Colonic mucosa (tissue), 4 donors: ENCODE measurements at regions not wholly inside any gene's neighbourhood (a gene's known extent, or its start where the extent isn't known, plus 50 kb on each side); places are given as distances from the start of the nearest gene placed in this dataset.

ENCODE experiments used
- DNase-seq: peaks from one replicate; pipeline ENCODE4 v3.0.0-alpha.2; 2020
- H3K27ac ChIP-seq: fragments of 200-600 bp; one replicate; pipeline ENCODE4 v1.8.0; 2021
- H3K27me3 ChIP-seq: fragments of 200-600 bp; one replicate; pipeline ENCODE4 v1.8.0; 2021
- H3K36me3 ChIP-seq: fragments of 200-600 bp; one replicate; pipeline ENCODE4 v1.8.0; 2021
- H3K4me1 ChIP-seq: fragments of 200-600 bp; one replicate; pipeline ENCODE4 v1.8.0; 2021; ENCODE audit warnings: mild to moderate bottlenecking
- H3K4me3 ChIP-seq: fragments of 200-600 bp; one replicate; pipeline ENCODE4 v1.8.0; 2021
- H3K9ac ChIP-seq, 2 donors: one replicate each; pipeline ENCODE4 v1.7.0; 2013; ENCODE audit warnings: control low read depth in 2 of 2, low read depth in 2 of 2, low read length in 2 of 2
- H3K9me3 ChIP-seq: fragments of 200-600 bp; one replicate; pipeline ENCODE4 v1.8.0; 2021
- intact Hi-C: fragments of 100-400 bp; cut with DNase I; formaldehyde crosslinking; loops from one replicate; pipeline ENCODE4 v1.14.1; 2022
- TF ChIP-seq, protein P1 (sequence below): fragments of 200-600 bp; IDR thresholded peaks from one replicate; pipeline ENCODE4 v1.8.0; 2022; ENCODE audit warnings: antibody characterized with exemption, mild to moderate bottlenecking
- donor health status: healthy.
- donor health status: DM: no; HTN: no; CAD: no.
- donor health status: DM: no; HTN: no; CAD: no.

DNA sequence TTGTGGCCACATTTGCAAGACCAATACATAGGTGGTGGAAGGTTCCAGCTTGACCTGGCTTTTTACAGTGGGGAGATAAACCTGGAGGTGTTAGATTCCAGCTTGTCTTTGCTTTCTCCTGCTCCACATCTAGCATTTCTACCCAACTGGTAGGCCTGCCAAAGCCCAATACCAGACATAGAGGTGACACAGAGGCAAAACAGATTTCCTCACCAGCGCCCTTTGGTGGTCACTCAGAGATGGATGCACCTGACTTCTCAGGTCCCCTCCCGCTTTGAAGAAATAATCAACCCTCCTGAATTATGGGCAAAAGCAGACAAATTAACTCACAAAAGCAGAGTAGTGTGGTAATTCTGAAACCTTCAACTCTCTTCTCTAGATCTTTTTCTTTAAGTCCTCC lies 1356.2 kb downstream of the FAM181B start:
- DNase-seq, result no peak
- H3K36me3 ChIP-seq, result no peaks in the 10 kb centered on the region
- TF ChIP-seq, protein P1, sequence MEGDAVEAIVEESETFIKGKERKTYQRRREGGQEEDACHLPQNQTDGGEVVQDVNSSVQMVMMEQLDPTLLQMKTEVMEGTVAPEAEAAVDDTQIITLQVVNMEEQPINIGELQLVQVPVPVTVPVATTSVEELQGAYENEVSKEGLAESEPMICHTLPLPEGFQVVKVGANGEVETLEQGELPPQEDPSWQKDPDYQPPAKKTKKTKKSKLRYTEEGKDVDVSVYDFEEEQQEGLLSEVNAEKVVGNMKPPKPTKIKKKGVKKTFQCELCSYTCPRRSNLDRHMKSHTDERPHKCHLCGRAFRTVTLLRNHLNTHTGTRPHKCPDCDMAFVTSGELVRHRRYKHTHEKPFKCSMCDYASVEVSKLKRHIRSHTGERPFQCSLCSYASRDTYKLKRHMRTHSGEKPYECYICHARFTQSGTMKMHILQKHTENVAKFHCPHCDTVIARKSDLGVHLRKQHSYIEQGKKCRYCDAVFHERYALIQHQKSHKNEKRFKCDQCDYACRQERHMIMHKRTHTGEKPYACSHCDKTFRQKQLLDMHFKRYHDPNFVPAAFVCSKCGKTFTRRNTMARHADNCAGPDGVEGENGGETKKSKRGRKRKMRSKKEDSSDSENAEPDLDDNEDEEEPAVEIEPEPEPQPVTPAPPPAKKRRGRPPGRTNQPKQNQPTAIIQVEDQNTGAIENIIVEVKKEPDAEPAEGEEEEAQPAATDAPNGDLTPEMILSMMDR, result no peak
- no peaks in the 10 kb centered on the region for H3K4me1 ChIP-seq
- H3K9ac ChIP-seq, result no peak overlapping the region
- H3K27ac ChIP-seq, result no peak overlapping the region
- intact Hi-C loops, result no loop called here
- H3K27me3 ChIP-seq, result no peaks in the 10 kb centered on the region
- no peak overlapping the region for H3K4me3 ChIP-seq
- no peaks in the 10 kb centered on the region for H3K9me3 ChIP-seq

DNA sequence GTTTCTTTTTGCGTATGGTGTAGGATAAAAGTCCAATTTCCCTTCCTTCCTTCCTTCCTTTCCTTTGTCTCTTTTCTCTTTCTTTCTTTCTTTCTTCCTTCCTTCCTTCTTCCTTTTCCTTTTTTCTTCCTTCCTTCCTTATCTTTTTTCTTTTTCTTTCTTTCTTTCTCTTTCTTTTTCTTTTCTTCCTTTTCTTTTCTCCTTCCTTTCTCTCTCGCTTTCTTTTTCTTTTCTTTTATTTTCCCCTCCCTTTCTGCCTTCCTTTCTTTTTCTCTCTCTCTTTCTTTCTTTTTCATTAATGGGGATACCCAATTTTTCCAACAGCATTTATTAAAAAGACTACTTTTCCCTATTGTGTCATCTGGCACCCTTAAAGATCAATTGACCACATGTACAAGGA lies 1359.7 kb downstream of the FAM181B start:
- no peaks in the 10 kb centered on the region for H3K27me3 ChIP-seq
- TF ChIP-seq, protein P1, result no peak

DNA sequence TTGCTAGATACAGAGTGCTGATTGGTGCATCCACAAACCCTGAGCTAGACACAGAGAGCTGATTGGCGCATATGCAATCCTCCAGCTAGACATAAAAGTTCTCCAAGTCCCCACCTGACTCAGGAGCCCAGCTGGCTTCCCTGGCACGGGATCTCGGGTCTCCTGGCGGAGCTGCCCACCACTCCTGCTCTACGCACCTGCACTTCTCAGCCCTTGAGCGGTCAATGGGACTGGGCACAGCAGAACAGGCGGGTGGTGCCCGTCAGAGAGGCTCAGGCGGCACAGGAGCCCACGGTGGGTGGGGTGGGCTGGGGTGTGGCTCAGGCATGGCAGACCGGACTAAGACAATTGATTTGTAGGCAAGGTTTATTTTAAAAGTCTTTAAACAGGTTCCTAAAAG lies 1365.5 kb downstream of the FAM181B start:
- H3K9ac ChIP-seq, result no peak overlapping the region
- TF ChIP-seq, protein P1, result no peak
- H3K4me3 ChIP-seq, result no peak overlapping the region
- no peaks in the 10 kb centered on the region for H3K4me1 ChIP-seq
- H3K9me3 ChIP-seq, result no peaks in the 10 kb centered on the region
- intact Hi-C loops, result no loop called here
- no peak for DNase-seq
- no peak overlapping the region for H3K27ac ChIP-seq
- no peaks in the 10 kb centered on the region for H3K36me3 ChIP-seq
- no peaks in the 10 kb centered on the region for H3K27me3 ChIP-seq

More for the DNA sequence above, 1359.7 kb downstream of the FAM181B start:
- H3K9me3 ChIP-seq, result no peaks in the 10 kb centered on the region
- no peak overlapping the region for H3K9ac ChIP-seq
- intact Hi-C loops, result no loop called here
- no peak for DNase-seq
- H3K4me3 ChIP-seq, result no peak overlapping the region
- H3K27ac ChIP-seq, result no peak overlapping the region
- H3K36me3 ChIP-seq, result no peaks in the 10 kb centered on the region
- H3K4me1 ChIP-seq, result no peaks in the 10 kb centered on the region

DNA sequence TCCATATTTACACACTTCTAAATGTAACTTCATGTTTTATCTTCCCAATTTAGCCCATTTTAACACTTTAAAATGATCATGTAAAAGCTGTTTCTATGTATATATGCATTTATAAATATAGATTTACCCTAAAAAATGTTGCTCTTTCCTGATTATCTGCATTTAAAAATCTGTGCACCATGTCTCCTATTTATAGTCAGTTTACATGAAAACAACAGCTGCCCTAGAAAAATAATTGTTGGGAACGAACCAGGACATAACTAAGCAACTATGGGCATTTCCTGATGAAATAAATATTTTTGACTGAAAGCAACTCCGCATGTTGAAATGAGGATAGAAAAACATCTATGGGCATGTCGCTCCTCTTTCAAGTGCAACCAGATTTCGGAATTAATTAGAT lies 1368.2 kb downstream of the FAM181B start:
- H3K4me1 ChIP-seq, result no peaks in the 10 kb centered on the region
- no peaks in the 10 kb centered on the region for H3K27me3 ChIP-seq
- H3K9me3 ChIP-seq, result no peaks in the 10 kb centered on the region
- DNase-seq, result no peak
- no peak overlapping the region for H3K27ac ChIP-seq
- H3K36me3 ChIP-seq, result no peaks in the 10 kb centered on the region
- intact Hi-C loops, result no loop called here
- no peak overlapping the region for H3K9ac ChIP-seq
- H3K4me3 ChIP-seq, result no peak overlapping the region
- TF ChIP-seq, protein P1, result no peak

DNA sequence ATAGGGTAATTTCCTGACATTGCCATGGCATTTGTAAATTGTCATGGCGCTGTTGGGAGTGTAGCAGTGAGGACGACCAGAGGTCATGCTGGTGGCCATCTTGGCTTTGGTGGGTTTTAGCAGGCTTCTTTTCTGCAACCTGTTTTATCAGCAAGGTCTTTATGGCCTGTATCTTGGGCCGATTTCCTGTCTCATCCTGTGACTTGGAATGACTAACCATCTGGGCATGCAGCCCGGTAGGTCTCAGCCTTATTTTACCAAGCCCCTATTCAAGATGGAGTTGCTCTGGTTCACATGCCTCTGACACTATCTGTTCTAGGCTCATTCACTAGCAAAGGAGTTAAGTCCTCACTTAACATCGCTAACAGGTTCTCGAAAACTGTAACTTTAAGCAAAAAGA lies 1374.2 kb downstream of the FAM181B start:
- no peak overlapping the region for H3K4me3 ChIP-seq
- intact Hi-C loops, result no loop called here

More for the DNA sequence above, 1374.2 kb downstream of the FAM181B start:
- no peaks in the 10 kb centered on the region for H3K4me1 ChIP-seq
- no peaks in the 10 kb centered on the region for H3K27me3 ChIP-seq
- TF ChIP-seq, protein P1, result no peak
- no peaks in the 10 kb centered on the region for H3K9me3 ChIP-seq
- no peak overlapping the region for H3K27ac ChIP-seq
- no peaks in the 10 kb centered on the region for H3K36me3 ChIP-seq
- DNase-seq, result no peak
- no peak overlapping the region for H3K9ac ChIP-seq
